Left ventricle myocardium inferior (tissue), 1 donor: ENCODE measurements at regions not wholly inside any gene's neighbourhood (a gene's known extent, or its start where the extent isn't known, plus 50 kb on each side); places are given as distances from the start of the nearest gene placed in this dataset.

ENCODE experiments used
- DNase-seq: peaks from one replicate; pipeline ENCODE4 v3.0.0-alpha.2; 2020
- H3K27ac ChIP-seq: fragments of 200-600 bp; replicated peaks from 2 replicates; pipeline ENCODE4 v1.8.0; 2021
- H3K27me3 ChIP-seq: fragments of 200-600 bp; 2 replicates; pipeline ENCODE4 v1.8.0; 2021; ENCODE audit warnings: low read depth
- H3K36me3 ChIP-seq: fragments of 200-600 bp; 2 replicates; pipeline ENCODE4 v1.8.0; 2021
- H3K4me1 ChIP-seq: fragments of 200-600 bp; 2 replicates; pipeline ENCODE4 v1.8.0; 2021
- H3K4me3 ChIP-seq: fragments of 200-600 bp; 2 replicates; pipeline ENCODE4 v1.8.0; 2021; ENCODE audit warnings: mild to moderate bottlenecking, moderate library complexity
- H3K9me3 ChIP-seq: fragments of 200-600 bp; replicated peaks from 2 replicates; pipeline ENCODE4 v1.8.0; 2021
- CTCF ChIP-seq: fragments of 200-600 bp; IDR thresholded peaks from 2 replicates; pipeline ENCODE4 v1.8.0; 2021; ENCODE audit warnings: antibody characterized with exemption, mild to moderate bottlenecking, borderline replicate concordance
- intact Hi-C: fragments of 100-400 bp; cut with micrococcal nuclease; formaldehyde crosslinking; loops from one replicate; pipeline ENCODE4 v1.11.0; 2022
- donor health status: DM: no; HTN: yes; CAD: no; lungs with severe emphysema.

GRCh38 chr13:22703601-22704209 is 477.1 kb upstream of the SGCG start:
- Histone ChIP-seq H3K27ac (no peak overlapping the region), H3K36me3 (no peaks in the 10 kb centered on the region), H3K4me3 (no peak overlapping the region), H3K9me3 (no peaks in the 10 kb centered on the region), H3K27me3 (no peaks in the 10 kb centered on the region), H3K4me1 (no peaks in the 10 kb centered on the region)
- intact Hi-C loops: no loop called here
- no peak for DNase-seq
- no peak for TF ChIP-seq CTCF

GRCh38 chr13:22707946-22708345 is 472.8 kb upstream of the SGCG start:
- no peaks in the 10 kb centered on the region for H3K4me1 ChIP-seq
- H3K36me3 ChIP-seq: no peaks in the 10 kb centered on the region
- intact Hi-C loops: no loop called here
- no peak for TF ChIP-seq CTCF
- H3K9me3 ChIP-seq: no peaks in the 10 kb centered on the region
- H3K27me3 ChIP-seq: no peaks in the 10 kb centered on the region
- H3K4me3 ChIP-seq: no peak overlapping the region
- no peak for DNase-seq
- H3K27ac ChIP-seq: no peak overlapping the region

GRCh38 chr13:22717036-22717435 is 463.7 kb upstream of the SGCG start:
- Histone ChIP-seq H3K27me3 (no peaks in the 10 kb centered on the region), H3K36me3 (no peaks in the 10 kb centered on the region), H3K9me3 (no peaks in the 10 kb centered on the region), H3K4me1 (no peaks in the 10 kb centered on the region), H3K27ac (no peak overlapping the region), H3K4me3 (no peak overlapping the region)
- intact Hi-C loops: no loop called here
- no peak for TF ChIP-seq CTCF
- no peak for DNase-seq

GRCh38 chr13:22726726-22727125 is 454.1 kb upstream of the SGCG start:
- no peak overlapping the region for H3K4me3 ChIP-seq

GRCh38 chr13:22735011-22735995 is 445.5 kb upstream of the SGCG start:
- peak; percentile 28 for TF ChIP-seq CTCF
- H3K4me3 ChIP-seq: peak overlapping the region; percentile 32

More at GRCh38 chr13:22726726-22727125, 454.1 kb upstream of the SGCG start:
- no peak for DNase-seq
- intact Hi-C loops: no loop called here
- no peak for TF ChIP-seq CTCF
- Histone ChIP-seq H3K4me1 (no peaks in the 10 kb centered on the region), H3K27ac (no peak overlapping the region), H3K36me3 (no peaks in the 10 kb centered on the region), H3K9me3 (no peaks in the 10 kb centered on the region), H3K27me3 (peaks cover 10% of the 10 kb centered on the region)

More at GRCh38 chr13:22735011-22735995, 445.5 kb upstream of the SGCG start:
- Histone ChIP-seq H3K4me1 (no peaks in the 10 kb centered on the region), H3K36me3 (no peaks in the 10 kb centered on the region), H3K9me3 (peaks cover 6% of the 10 kb centered on the region), H3K27me3 (peaks cover 7% of the 10 kb centered on the region), H3K27ac (no peak overlapping the region)
- intact Hi-C loops: no loop called here
- DNase-seq: no peak
